NCI-H128 (cell line): ENCODE measurements at regions not wholly inside any gene's neighbourhood (a gene's known extent, or its start where the extent isn't known, plus 50 kb on each side); places are given as distances from the start of the nearest gene placed in this dataset.

ENCODE experiments used
- DNase-seq: peaks from one replicate; lab custom pipeline; 2025; ENCODE audit not compliant: unreplicated experiment; lab: John Stamatoyannopoulos, UW

GRCh38 chr22:22392131-22392530 is 116.4 kb downstream of the ZNF280B start:
- no peak for DNase-seq

- no peak for DNase-seq
Measured at GRCh38 chr22:22394591-22394990, 114.0 kb downstream of the ZNF280B start.

- no peak for DNase-seq
Measured at GRCh38 chr22:22395245-22395644, 113.3 kb downstream of the ZNF280B start.

GRCh38 chr22:22396741-22397291 is 111.7 kb downstream of the ZNF280B start:
- no peak for DNase-seq

GRCh38 chr22:22397292-22397870 is 111.2 kb downstream of the ZNF280B start:
- no peak for DNase-seq

GRCh38 chr22:22397875-22398524 is 110.5 kb downstream of the ZNF280B start:
- DNase-seq, result no peak

- DNase-seq, result no peak
Measured at GRCh38 chr22:22398530-22399327, 109.8 kb downstream of the ZNF280B start.

GRCh38 chr22:22400099-22400498 is 108.4 kb downstream of the ZNF280B start:
- no peak for DNase-seq

- no peak for DNase-seq
Measured at GRCh38 chr22:22400964-22401363, 107.6 kb downstream of the ZNF280B start.

- DNase-seq, result no peak
Measured at GRCh38 chr22:22401381-22401780, 107.2 kb downstream of the ZNF280B start.

- no peak for DNase-seq
Measured at GRCh38 chr22:22403306-22403705, 105.2 kb downstream of the ZNF280B start.

GRCh38 chr22:22403771-22404170 is 104.8 kb downstream of the ZNF280B start:
- DNase-seq, result no peak

GRCh38 chr22:22404598-22405284 is 103.8 kb downstream of the ZNF280B start:
- no peak for DNase-seq

- no peak for DNase-seq
Measured at GRCh38 chr22:22406445-22407027, 102.0 kb downstream of the ZNF280B start.

GRCh38 chr22:22407061-22407460 is 101.5 kb downstream of the ZNF280B start:
- no peak for DNase-seq

GRCh38 chr22:22408269-22408668 is 100.3 kb downstream of the ZNF280B start:
- DNase-seq, result no peak

GRCh38 chr22:22408731-22409696 is 99.5 kb downstream of the ZNF280B start:
- no peak for DNase-seq

- DNase-seq, result no peak
Measured at GRCh38 chr22:22410121-22410520, 98.4 kb downstream of the ZNF280B start.

GRCh38 chr22:22410677-22411076 is 97.9 kb downstream of the ZNF280B start:
- no peak for DNase-seq

- DNase-seq, result no peak
Measured at GRCh38 chr22:22414266-22414665, 94.3 kb downstream of the ZNF280B start.
